ENCODE measurements at regions not wholly inside any gene's neighbourhood (a gene's known extent, or its start where the extent isn't known, plus 50 kb on each side); places are given as distances from the start of the nearest gene placed in this dataset.

GRCh38 chr18:40583671-40584070, 1371.4 kb upstream of the PIK3C3 start:
- Histone ChIP-seq H3K27me3 (ENCODE audit: control insufficient read depth in 1 of 2, insufficient read depth in 1 of 2, low read length in 2 of 2) (no peaks in the 10 kb centered on the region), H2BK12ac (ENCODE audit: low read length in 2 of 2) (no peak overlapping the region), H3K9ac (ENCODE audit: low read length) (no peak overlapping the region), H3K18ac (ENCODE audit: low read depth in 1 of 2, low read length in 2 of 2) (no peak overlapping the region), H3K4me1 (ENCODE audit: control insufficient read depth, insufficient read depth, low read depth, low read length) (no peaks in the 10 kb centered on the region), H3K4me3 (ENCODE audit: insufficient read depth in 1 of 2, low read depth in 1 of 2, low read length in 2 of 2) (peak overlapping the region in 1 of 2 experiments; percentile 2), H2BK120ac (ENCODE audit: low read depth, low read length) (no peak overlapping the region), H2BK15ac (ENCODE audit: low read depth, poor library complexity, severe bottlenecking) (no peak overlapping the region), H2BK5ac (ENCODE audit: low read depth, low read length, poor library complexity, severe bottlenecking) (no peak overlapping the region), H3K14ac (ENCODE audit: low read length in 2 of 2) (no peak overlapping the region), H4K91ac (ENCODE audit: low read length) (no peak overlapping the region), H2AFZ (ENCODE audit: low read depth, low read length) (peak overlapping the region; percentile 73), H3K27ac (ENCODE audit: low read length, poor library complexity, severe bottlenecking) (no peak overlapping the region), H3K4me2 (ENCODE audit: low read length, poor library complexity, severe bottlenecking) (no peak overlapping the region), H3K4ac (ENCODE audit: low read depth in 1 of 2, low read length in 2 of 2) (no peak overlapping the region), H3K9me3 (ENCODE audit: control insufficient read depth, low read length) (peaks cover 3% of the 10 kb centered on the region), H3K36me3 (ENCODE audit: control insufficient read depth in 1 of 2, insufficient read depth in 2 of 2, low read depth in 1 of 2, low read length in 2 of 2) (no peaks in the 10 kb centered on the region), H3K79me1 (replicated peaks; ENCODE audit: low read length, poor library complexity, severe bottlenecking) (no peaks in the 10 kb centered on the region), H3K23ac (ENCODE audit: low read length in 2 of 2) (no peak overlapping the region), H4K8ac (ENCODE audit: low read length) (no peak overlapping the region), H2AK5ac (ENCODE audit: low read length, severe bottlenecking) (no peak overlapping the region)
- 94% methylated on average over 12 of the region's 12 CpGs for WGBS
- no peak for DNase-seq

GRCh38 chr18:40582105-40582504, 1372.9 kb upstream of the PIK3C3 start:
- no peak overlapping the region for H4K91ac ChIP-seq (ENCODE audit: low read length)
- H3K23ac ChIP-seq (ENCODE audit: low read length in 2 of 2) = no peak overlapping the region
- peaks cover 2% of the 10 kb centered on the region for H3K4me1 ChIP-seq (ENCODE audit: control insufficient read depth, insufficient read depth, low read depth, low read length)
- no peaks in the 10 kb centered on the region for H3K36me3 ChIP-seq (ENCODE audit: control insufficient read depth in 1 of 2, insufficient read depth in 2 of 2, low read depth in 1 of 2, low read length in 2 of 2)
- no peak overlapping the region for H3K9ac ChIP-seq (ENCODE audit: low read length)
- H3K79me1 ChIP-seq (replicated peaks; ENCODE audit: low read length, poor library complexity, severe bottlenecking) = no peaks in the 10 kb centered on the region
- H4K8ac ChIP-seq (ENCODE audit: low read length) = no peak overlapping the region
- WGBS = no CpG with 5 or more reads among the region's 1 CpG
- no peak overlapping the region for H2BK15ac ChIP-seq (ENCODE audit: low read depth, poor library complexity, severe bottlenecking)
- H3K4me3 ChIP-seq (ENCODE audit: insufficient read depth in 1 of 2, low read depth in 1 of 2, low read length in 2 of 2) = no peak overlapping the region
- no peak overlapping the region for H3K27ac ChIP-seq (ENCODE audit: low read length, poor library complexity, severe bottlenecking)
- no peak overlapping the region for H3K14ac ChIP-seq (ENCODE audit: low read length in 2 of 2)
- no peak for DNase-seq
- no peak overlapping the region for H3K18ac ChIP-seq (ENCODE audit: low read depth in 1 of 2, low read length in 2 of 2)
- no peak overlapping the region for H2BK5ac ChIP-seq (ENCODE audit: low read depth, low read length, poor library complexity, severe bottlenecking)
- H3K9me3 ChIP-seq (ENCODE audit: control insufficient read depth, low read length) = no peaks in the 10 kb centered on the region
- no peak overlapping the region for H2BK120ac ChIP-seq (ENCODE audit: low read depth, low read length)
- no peaks in the 10 kb centered on the region for H3K27me3 ChIP-seq (ENCODE audit: control insufficient read depth in 1 of 2, insufficient read depth in 1 of 2, low read length in 2 of 2)
- H3K4ac ChIP-seq (ENCODE audit: low read depth in 1 of 2, low read length in 2 of 2) = no peak overlapping the region
- no peak overlapping the region for H2AFZ ChIP-seq (ENCODE audit: low read depth, low read length)
- no peak overlapping the region for H2AK5ac ChIP-seq (ENCODE audit: low read length, severe bottlenecking)
- no peak overlapping the region for H2BK12ac ChIP-seq (ENCODE audit: low read length in 2 of 2)
- no peak overlapping the region for H3K4me2 ChIP-seq (ENCODE audit: low read length, poor library complexity, severe bottlenecking)

- H3K18ac ChIP-seq (ENCODE audit: low read depth in 1 of 2, low read length in 2 of 2) = no peak overlapping the region
- 100% methylated on average over 1 of the region's 4 CpGs for WGBS
- H2BK12ac ChIP-seq (ENCODE audit: low read length in 2 of 2) = no peak overlapping the region
Measured at GRCh38 chr18:40577981-40578365, 1377.1 kb upstream of the PIK3C3 start.

GRCh38 chr18:40577239-40577980, 1377.6 kb upstream of the PIK3C3 start:
- Histone ChIP-seq H2AFZ (ENCODE audit: low read depth, low read length) (no peak overlapping the region), H2BK12ac (ENCODE audit: low read length in 2 of 2) (no peak overlapping the region), H3K36me3 (ENCODE audit: control insufficient read depth in 1 of 2, insufficient read depth in 2 of 2, low read depth in 1 of 2, low read length in 2 of 2) (no peaks in the 10 kb centered on the region), H3K9me3 (ENCODE audit: control insufficient read depth, low read length) (no peaks in the 10 kb centered on the region), H3K4me1 (ENCODE audit: control insufficient read depth, insufficient read depth, low read depth, low read length) (peaks cover 2% of the 10 kb centered on the region), H2BK5ac (ENCODE audit: low read depth, low read length, poor library complexity, severe bottlenecking) (no peak overlapping the region), H3K4me2 (ENCODE audit: low read length, poor library complexity, severe bottlenecking) (no peak overlapping the region), H2BK120ac (ENCODE audit: low read depth, low read length) (no peak overlapping the region), H3K4me3 (ENCODE audit: insufficient read depth in 1 of 2, low read depth in 1 of 2, low read length in 2 of 2) (no peak overlapping the region), H3K9ac (ENCODE audit: low read length) (no peak overlapping the region), H4K91ac (ENCODE audit: low read length) (no peak overlapping the region), H4K8ac (ENCODE audit: low read length) (no peak overlapping the region), H3K18ac (ENCODE audit: low read depth in 1 of 2, low read length in 2 of 2) (no peak overlapping the region), H3K4ac (ENCODE audit: low read depth in 1 of 2, low read length in 2 of 2) (no peak overlapping the region), H3K27ac (ENCODE audit: low read length, poor library complexity, severe bottlenecking) (no peak overlapping the region), H2BK15ac (ENCODE audit: low read depth, poor library complexity, severe bottlenecking) (no peak overlapping the region), H3K14ac (ENCODE audit: low read length in 2 of 2) (no peak overlapping the region), H3K79me1 (replicated peaks; ENCODE audit: low read length, poor library complexity, severe bottlenecking) (no peaks in the 10 kb centered on the region), H2AK5ac (ENCODE audit: low read length, severe bottlenecking) (no peak overlapping the region), H3K23ac (ENCODE audit: low read length in 2 of 2) (no peak overlapping the region), H3K27me3 (ENCODE audit: control insufficient read depth in 1 of 2, insufficient read depth in 1 of 2, low read length in 2 of 2) (no peaks in the 10 kb centered on the region)
- WGBS = 27% methylated on average over 4 of the region's 5 CpGs
- DNase-seq = peak; percentile 20

More at GRCh38 chr18:40577981-40578365, 1377.1 kb upstream of the PIK3C3 start:
- Histone ChIP-seq H2BK120ac (ENCODE audit: low read depth, low read length) (no peak overlapping the region), H3K27me3 (ENCODE audit: control insufficient read depth in 1 of 2, insufficient read depth in 1 of 2, low read length in 2 of 2) (no peaks in the 10 kb centered on the region), H4K8ac (ENCODE audit: low read length) (no peak overlapping the region), H3K23ac (ENCODE audit: low read length in 2 of 2) (no peak overlapping the region), H3K9me3 (ENCODE audit: control insufficient read depth, low read length) (no peaks in the 10 kb centered on the region), H4K91ac (ENCODE audit: low read length) (no peak overlapping the region), H3K4me1 (ENCODE audit: control insufficient read depth, insufficient read depth, low read depth, low read length) (peaks cover 2% of the 10 kb centered on the region), H2AK5ac (ENCODE audit: low read length, severe bottlenecking) (no peak overlapping the region), H3K27ac (ENCODE audit: low read length, poor library complexity, severe bottlenecking) (no peak overlapping the region), H3K14ac (ENCODE audit: low read length in 2 of 2) (no peak overlapping the region), H3K4me3 (ENCODE audit: insufficient read depth in 1 of 2, low read depth in 1 of 2, low read length in 2 of 2) (no peak overlapping the region), H2AFZ (ENCODE audit: low read depth, low read length) (no peak overlapping the region), H3K4ac (ENCODE audit: low read depth in 1 of 2, low read length in 2 of 2) (no peak overlapping the region), H2BK15ac (ENCODE audit: low read depth, poor library complexity, severe bottlenecking) (no peak overlapping the region), H2BK5ac (ENCODE audit: low read depth, low read length, poor library complexity, severe bottlenecking) (no peak overlapping the region), H3K4me2 (ENCODE audit: low read length, poor library complexity, severe bottlenecking) (no peak overlapping the region), H3K36me3 (ENCODE audit: control insufficient read depth in 1 of 2, insufficient read depth in 2 of 2, low read depth in 1 of 2, low read length in 2 of 2) (no peaks in the 10 kb centered on the region), H3K79me1 (replicated peaks; ENCODE audit: low read length, poor library complexity, severe bottlenecking) (no peaks in the 10 kb centered on the region), H3K9ac (ENCODE audit: low read length) (no peak overlapping the region)
- no peak for DNase-seq
